ENCODE measurements at regions not wholly inside any gene's neighbourhood (a gene's known extent, or its start where the extent isn't known, plus 50 kb on each side); places are given as distances from the start of the nearest gene placed in this dataset.

DNA sequence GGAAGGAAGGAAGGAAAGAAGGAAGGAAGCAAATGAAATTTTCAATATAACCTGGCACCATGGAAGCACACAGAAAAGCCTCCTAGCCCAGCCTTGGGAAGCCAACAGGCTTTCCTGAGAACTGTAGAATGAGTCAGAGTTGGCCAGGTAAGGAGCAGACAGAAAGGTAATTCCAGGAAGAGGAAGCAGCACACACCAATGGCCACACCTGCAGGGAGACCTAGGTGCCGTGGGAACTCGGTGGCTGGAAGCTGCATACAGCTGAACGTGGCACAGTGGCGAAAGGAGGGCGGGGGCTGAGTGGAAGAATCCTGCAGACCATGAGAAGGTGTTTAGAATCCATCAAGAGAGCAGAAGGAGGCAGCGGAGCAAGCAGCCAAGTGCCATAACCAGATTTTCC lies 224.8 kb upstream of the RREB1 start:
- TF ChIP-seq, protein P1, sequence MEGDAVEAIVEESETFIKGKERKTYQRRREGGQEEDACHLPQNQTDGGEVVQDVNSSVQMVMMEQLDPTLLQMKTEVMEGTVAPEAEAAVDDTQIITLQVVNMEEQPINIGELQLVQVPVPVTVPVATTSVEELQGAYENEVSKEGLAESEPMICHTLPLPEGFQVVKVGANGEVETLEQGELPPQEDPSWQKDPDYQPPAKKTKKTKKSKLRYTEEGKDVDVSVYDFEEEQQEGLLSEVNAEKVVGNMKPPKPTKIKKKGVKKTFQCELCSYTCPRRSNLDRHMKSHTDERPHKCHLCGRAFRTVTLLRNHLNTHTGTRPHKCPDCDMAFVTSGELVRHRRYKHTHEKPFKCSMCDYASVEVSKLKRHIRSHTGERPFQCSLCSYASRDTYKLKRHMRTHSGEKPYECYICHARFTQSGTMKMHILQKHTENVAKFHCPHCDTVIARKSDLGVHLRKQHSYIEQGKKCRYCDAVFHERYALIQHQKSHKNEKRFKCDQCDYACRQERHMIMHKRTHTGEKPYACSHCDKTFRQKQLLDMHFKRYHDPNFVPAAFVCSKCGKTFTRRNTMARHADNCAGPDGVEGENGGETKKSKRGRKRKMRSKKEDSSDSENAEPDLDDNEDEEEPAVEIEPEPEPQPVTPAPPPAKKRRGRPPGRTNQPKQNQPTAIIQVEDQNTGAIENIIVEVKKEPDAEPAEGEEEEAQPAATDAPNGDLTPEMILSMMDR (IDR thresholded peaks at IDR 0.05; ENCODE audit: borderline replicate concordance, control extremely low read depth, extremely low read depth, insufficient read depth, missing control alignments): no peak
- no peak for DNase-seq (ENCODE audit: low spot score)
- in situ Hi-C loops (cut with MboI; ENCODE audit: low sequenced_read_pairs, unreplicated experiment): no loop called here

DNA sequence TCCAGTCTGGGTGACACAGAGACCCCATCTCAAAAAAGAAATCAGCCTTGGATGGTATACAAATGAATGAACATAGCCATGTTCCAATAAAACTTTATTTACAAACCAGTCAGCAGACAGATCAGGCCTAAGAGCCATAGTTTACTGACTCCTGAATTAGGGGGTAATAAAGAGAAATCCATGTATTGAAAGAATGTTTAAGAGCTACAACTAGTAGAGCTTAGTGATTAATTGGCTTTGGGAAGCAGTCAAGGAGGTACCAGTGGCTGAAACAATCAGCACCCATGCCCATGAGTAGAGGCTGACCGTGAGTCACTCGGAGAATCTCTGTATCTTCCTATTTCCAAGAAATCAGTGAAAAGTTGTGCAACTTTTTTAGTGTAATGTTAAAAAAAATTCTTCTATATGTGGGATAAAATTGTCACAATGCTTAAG lies 223.6 kb upstream of the RREB1 start:
- DNase-seq (ENCODE audit: low spot score): no peak
- TF ChIP-seq, protein P1 (IDR thresholded peaks at IDR 0.05; ENCODE audit: borderline replicate concordance, control extremely low read depth, extremely low read depth, insufficient read depth, missing control alignments): no peak
- in situ Hi-C loops (cut with MboI; ENCODE audit: low sequenced_read_pairs, unreplicated experiment): no loop called here

DNA sequence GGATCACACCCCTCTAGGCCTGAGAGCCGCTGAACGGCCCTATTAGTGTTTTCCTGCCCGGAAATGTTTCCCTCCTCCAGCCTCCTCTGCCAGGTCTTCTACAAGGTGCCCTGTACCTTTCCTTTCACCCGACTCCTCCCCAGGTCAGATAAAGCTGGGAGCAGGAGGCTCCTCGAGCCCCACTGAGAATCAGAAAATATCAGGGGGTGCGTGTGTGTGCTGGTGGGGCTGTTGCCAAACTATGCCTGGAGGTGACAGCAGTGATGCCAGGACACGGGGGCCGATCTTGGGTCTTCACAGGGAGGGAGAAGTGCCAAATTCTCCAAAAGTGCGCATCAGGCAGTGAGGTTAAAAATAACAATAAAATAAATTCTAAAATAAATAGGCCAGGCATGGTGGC lies 222.8 kb upstream of the RREB1 start:
- no peak for DNase-seq (ENCODE audit: low spot score)
- in situ Hi-C loops (cut with MboI; ENCODE audit: low sequenced_read_pairs, unreplicated experiment): no loop called here
- TF ChIP-seq, protein P1 (IDR thresholded peaks at IDR 0.05; ENCODE audit: borderline replicate concordance, control extremely low read depth, extremely low read depth, insufficient read depth, missing control alignments): no peak

DNA sequence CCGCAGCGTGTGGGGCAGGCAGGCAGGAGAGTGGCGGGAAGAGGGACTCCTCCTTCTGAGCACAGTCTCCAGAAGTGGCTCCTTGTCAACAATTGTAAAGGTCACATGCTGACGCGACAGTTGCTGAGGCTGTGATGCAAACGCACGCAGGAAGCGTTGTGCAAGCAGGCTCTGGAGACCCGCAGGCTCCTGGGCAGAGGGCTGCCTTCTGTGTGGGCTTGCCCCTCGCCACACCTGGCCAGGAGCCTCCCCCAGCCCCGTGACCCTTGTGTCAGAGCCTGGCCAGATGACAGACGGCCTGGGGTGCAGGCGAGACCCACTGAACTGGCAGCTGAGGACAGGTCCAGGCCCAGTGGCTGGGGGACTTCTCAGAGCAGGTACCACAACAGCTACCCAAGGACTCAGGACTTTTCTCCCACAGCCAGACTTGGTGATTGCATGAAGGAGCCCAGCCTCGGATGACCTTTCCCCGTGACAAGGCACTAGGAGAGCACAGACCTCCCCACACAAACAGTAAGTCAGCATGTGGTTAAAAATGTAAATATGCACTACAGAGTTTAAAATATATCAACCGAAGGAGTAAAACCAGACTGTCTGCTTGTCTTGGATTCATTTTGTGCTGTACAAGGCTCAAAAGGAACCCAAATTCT lies 222.1 kb upstream of the RREB1 start:
- TF ChIP-seq, protein P1 (IDR thresholded peaks at IDR 0.05; ENCODE audit: borderline replicate concordance, control extremely low read depth, extremely low read depth, insufficient read depth, missing control alignments): no peak
- in situ Hi-C loops (cut with MboI; ENCODE audit: low sequenced_read_pairs, unreplicated experiment): no loop called here
- no peak for DNase-seq (ENCODE audit: low spot score)

DNA sequence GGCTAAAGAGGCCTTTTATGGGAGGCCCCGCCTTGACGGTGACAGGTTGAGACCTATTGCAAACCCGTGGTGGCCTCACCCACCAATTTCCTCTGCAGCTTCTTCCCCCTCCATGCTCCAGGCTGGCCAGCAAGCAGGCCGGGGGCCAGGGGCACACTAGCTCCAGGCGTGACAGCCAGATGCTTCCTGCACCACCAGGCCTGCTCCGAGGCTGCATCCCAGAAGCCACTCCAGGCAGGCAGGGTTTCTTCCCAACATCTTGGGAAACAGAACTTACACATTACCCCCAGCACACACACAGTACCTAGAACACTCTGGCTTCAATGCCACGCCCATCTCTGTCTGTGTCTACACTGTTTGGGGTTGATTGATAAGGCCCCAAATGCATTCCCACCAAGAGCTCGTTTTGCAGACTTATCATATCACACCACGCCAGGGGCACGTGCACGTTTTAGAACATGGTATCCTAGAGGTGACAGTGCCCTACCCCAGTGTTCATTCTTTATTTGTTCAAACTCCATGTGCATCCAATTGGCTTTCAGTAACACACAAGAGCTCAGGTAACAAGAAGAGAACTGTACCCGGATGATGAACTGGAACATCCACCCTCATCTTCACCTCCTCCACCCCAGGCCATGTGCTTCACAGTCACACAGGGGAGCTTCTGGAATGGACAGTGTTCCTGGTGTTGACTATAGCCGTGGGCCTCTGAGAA lies 221.4 kb upstream of the RREB1 start:
- TF ChIP-seq, protein P1 (IDR thresholded peaks at IDR 0.05; ENCODE audit: borderline replicate concordance, control extremely low read depth, extremely low read depth, insufficient read depth, missing control alignments): no peak
- in situ Hi-C loops (cut with MboI; ENCODE audit: low sequenced_read_pairs, unreplicated experiment): no loop called here
- DNase-seq (ENCODE audit: low spot score): no peak

DNA sequence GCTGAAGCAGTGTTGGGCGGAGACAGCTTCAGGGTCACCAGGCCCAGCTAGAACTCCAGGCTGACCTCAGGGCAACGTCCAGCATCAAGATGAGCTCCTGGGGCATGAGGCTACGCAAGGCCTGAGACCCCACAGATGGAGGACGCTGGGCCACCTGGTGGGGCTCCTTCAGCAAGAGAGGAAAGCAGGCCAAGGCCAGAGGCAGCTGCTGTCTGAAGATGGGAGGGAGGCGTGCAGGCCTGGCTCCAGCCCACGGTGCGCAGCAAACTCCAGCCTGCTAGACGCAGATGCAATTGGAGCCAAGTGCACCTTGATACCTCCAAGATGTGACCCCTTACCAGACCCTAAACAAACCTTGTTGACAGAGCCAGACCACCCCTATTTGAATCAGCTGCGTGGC lies 220.9 kb upstream of the RREB1 start:
- no peak for DNase-seq (ENCODE audit: low spot score)
- in situ Hi-C loops (cut with MboI; ENCODE audit: low sequenced_read_pairs, unreplicated experiment): no loop called here
- TF ChIP-seq, protein P1 (IDR thresholded peaks at IDR 0.05; ENCODE audit: borderline replicate concordance, control extremely low read depth, extremely low read depth, insufficient read depth, missing control alignments): no peak

Data from GM13976 (cell line).